CD4-positive, alpha-beta T cell treated with Interleukin-1 beta for 1 hour (primary cell): ENCODE measurements at regions not wholly inside any gene's neighbourhood (a gene's known extent, or its start where the extent isn't known, plus 50 kb on each side); places are given as distances from the start of the nearest gene placed in this dataset.

Experiments used
- DNase-seq, 2 donors: peaks; one replicate each; pipeline ENCODE4 v3.0.0-alpha.2; 2020 to 2022

DNA sequence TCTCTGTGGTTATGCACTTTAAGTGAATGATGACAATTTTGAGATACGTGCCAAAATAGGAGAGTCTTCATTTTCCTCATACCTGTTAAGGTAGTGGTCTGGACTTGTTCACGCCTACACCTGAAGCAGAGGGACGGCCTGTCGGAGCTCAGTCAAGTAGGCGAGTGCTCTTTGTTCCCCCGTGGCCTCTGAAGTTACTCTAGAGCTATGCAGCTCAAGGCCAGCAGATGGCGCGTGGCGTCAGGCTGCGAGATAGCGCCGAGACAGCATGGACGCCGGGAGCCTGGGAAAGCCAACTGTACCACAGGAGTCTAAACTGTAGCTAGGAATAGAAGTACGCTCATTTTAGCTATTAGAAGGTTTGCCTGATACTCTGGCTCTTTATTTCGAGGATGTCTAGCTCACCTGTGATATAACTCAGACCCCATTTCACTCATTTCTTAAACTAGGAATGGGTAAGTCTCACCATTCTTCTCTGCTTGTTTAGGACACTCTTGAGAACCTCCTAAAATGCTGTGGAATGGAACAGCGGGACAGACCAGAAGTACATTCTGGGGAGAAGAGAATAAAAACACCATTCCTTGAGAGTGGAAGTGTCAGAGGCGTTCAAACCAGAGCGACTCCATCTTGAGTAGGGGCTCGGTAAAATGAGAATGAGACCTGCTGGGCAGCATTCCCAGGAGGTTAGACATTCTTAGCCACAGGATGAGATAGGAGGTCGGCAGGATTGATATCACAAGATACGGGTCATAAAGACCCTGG lies 267.4 kb upstream of the HMGA2 start:
- DNase-seq, result peak; percentile 47 to 50

- DNase-seq, result no peak
These were observed 266.7 kb upstream of the HMGA2 start for GRCh38 chr12:65557438-65558181.

- DNase-seq, result no peak
These were observed 264.0 kb upstream of the HMGA2 start for GRCh38 chr12:65560286-65560685.

- no peak for DNase-seq
These were observed 262.4 kb upstream of the HMGA2 start for GRCh38 chr12:65561798-65562382.

- DNase-seq, result no peak
These were observed 258.4 kb upstream of the HMGA2 start for GRCh38 chr12:65565601-65566560.

- DNase-seq, result no peak
These were observed 257.5 kb upstream of the HMGA2 start for GRCh38 chr12:65566751-65567150.

DNA sequence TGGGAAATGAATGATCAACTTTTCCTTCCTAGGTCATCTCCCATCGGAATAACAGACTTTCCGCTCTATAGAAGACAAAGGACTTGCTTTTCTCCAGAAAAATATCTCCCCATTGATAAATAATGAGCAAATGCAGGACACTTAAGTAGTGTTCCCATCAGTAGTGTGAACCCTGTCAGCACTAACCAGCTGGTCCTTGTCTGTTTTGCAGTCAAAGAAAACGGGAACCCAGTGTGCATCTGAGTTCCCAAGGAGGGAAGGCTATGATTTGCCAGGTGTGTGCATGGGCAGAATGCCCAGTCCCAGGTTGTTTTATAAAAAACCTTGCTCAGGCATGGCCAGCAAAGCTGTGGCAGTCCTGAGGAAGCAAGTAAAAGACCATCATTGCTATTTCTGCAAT lies 256.5 kb upstream of the HMGA2 start:
- no peak for DNase-seq

DNA sequence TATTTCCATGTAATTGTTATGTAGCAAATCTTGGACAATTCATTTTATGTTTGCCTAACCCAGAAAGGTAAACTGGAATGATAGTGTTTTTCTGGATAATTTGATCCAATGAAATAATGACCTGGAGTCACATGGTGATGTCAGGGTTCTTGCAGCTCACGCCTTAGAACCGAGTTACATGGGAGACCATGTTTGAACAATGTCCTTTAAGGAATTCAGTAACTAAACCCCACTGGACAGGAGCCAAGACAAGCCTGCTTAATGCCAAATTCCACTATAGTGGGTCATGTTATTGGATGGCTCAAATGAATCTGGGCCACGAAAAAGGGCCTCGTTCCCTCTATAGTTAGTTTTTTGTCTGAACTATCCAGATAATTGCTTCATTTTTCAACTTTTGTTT lies 255.8 kb upstream of the HMGA2 start:
- DNase-seq, result no peak

DNA sequence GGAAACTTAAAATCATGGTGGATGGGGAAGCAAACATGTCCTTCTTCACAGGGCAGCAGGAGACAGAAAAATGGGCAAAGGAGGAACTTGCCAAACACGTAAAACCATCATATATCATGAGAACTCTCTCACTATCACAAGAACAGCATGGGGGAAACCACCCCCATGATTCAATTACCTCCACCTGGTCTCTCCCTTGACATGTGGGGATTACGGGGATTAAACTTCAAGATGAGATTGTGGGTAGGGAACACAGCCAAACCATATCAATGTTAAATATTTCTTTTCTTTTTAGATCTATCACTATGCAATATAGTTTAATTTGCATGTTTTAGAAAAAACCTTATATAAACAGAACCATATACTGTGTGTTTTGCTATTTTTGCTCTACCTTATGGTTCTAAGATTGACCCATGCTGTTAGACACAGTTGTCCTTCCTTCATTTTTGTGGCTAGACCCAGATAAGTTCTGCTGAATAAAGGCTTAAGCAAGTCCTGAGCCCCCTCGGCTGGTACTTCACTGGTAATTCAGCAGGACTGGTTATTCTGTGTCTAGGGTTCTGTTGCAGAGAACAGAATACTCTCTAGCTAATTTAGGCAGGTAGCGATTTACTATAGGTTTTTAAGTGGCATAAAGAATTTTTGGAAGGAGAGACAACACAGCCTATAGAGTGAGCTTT lies 253.7 kb upstream of the HMGA2 start:
- DNase-seq, result no peak

DNA sequence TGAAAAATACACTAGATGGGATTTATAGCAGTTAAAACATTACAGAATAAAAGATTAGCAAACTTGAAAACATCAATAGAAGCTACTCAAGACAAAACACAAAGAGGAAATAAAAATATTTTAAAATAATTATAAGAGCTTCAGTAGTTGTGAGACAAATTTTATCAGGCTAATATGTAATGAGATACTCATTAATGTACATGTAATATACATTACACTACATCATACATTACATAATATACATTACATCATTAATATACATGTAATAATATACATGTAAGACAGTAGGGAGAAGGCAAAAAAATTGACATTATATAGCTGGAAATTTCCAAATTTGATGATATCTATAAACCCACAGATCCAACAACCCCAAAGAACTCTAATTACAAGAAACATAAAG lies 249.4 kb upstream of the HMGA2 start:
- no peak for DNase-seq

DNA sequence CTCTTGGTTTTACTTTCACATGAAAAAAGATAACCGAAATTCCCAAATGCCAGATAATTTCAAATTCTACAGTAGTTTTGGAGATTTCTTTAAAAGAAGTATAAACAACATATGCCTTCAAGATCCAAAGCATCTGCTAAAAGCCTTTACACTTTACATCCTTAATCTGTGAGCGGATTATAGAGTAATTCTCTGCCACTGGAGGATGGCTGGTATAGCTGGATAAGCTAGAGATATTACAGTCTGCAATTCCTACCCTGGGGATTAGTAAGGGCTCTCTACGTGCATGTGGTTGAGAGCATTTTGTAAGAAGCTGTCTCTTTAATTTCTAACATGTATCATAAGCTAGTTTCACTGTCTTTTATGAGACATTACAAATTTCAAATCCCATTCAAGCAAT lies 240.3 kb upstream of the HMGA2 start:
- no peak for DNase-seq

- DNase-seq, result no peak
These were observed 238.4 kb upstream of the HMGA2 start for GRCh38 chr12:65585648-65586602.

GRCh38 chr12:65586796-65587195 lies 237.5 kb upstream of the HMGA2 start:
- no peak for DNase-seq

DNA sequence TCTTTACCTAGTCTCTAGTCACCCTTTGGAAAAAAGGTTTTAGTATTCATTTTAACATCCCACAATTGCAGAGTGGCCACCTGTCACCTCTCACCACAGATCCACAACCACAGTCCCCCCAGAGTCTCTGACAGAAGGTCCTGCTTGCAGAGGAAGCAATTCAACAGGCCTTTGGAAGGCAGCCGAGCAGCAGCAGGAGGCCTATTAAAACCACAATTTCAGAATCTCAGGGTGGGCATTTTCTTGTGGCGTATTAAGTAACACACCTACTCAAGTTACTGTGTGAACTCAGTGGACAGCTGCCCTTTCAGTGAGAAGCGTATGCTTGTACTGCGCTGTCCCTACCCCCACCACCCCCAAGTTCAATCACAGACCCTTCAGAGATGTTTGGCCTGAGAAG lies 234.0 kb upstream of the HMGA2 start:
- no peak for DNase-seq

GRCh38 chr12:65592416-65592815 lies 231.9 kb upstream of the HMGA2 start:
- no peak for DNase-seq

- no peak for DNase-seq
These were observed 231.0 kb upstream of the HMGA2 start for GRCh38 chr12:65593239-65593701.

DNA sequence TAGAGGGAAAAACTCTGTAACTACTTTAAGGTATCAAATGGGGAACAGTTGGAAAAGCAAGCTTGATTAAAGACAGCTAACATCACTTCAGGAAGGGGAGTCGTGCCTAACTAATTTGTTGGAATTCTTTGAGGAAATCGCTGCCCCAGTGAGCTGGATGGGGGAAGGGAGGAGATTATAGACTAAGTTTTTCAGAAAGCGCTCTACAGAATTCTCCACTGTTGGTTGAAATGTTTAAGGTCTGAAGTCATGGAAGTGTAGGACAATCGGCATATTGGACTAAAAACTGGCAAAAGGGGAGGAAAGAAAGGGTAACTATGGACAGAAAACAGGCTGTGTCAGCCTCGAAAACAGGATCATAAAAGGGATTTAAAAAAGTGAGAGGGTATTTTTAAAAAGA lies 229.9 kb upstream of the HMGA2 start:
- DNase-seq, result no peak

- no peak for DNase-seq
These were observed 229.2 kb upstream of the HMGA2 start for GRCh38 chr12:65595016-65595560.

- DNase-seq, result no peak
These were observed 227.7 kb upstream of the HMGA2 start for GRCh38 chr12:65596514-65597091.

GRCh38 chr12:65597527-65597926 lies 226.8 kb upstream of the HMGA2 start:
- no peak for DNase-seq
